Left lobe of liver (tissue), 2 donors: ENCODE measurements at regions not wholly inside any gene's neighbourhood (a gene's known extent, or its start where the extent isn't known, plus 50 kb on each side); places are given as distances from the start of the nearest gene placed in this dataset.

Experiments used
- ATAC-seq: fragments of 200-7000 bp; cut with Tn5 transposase; one replicate; pipeline ENCODE4 v1.9.1; 2020; ENCODE audit warnings: mild to moderate bottlenecking, moderate library complexity
- DNase-seq: peaks from one replicate; pipeline ENCODE4 v3.0.0-alpha.2; 2020; ENCODE audit warnings: low spot score
- donor health status: DM: no; HTN: no; CAD: no; lungs with moderate emphysema.
- donor health status: DM: no; HTN: yes; CAD: no.

- no peak for ATAC-seq
Measured at GRCh38 chr22:49224243-49224642, 603.4 kb downstream of the BRD1 start.

DNA sequence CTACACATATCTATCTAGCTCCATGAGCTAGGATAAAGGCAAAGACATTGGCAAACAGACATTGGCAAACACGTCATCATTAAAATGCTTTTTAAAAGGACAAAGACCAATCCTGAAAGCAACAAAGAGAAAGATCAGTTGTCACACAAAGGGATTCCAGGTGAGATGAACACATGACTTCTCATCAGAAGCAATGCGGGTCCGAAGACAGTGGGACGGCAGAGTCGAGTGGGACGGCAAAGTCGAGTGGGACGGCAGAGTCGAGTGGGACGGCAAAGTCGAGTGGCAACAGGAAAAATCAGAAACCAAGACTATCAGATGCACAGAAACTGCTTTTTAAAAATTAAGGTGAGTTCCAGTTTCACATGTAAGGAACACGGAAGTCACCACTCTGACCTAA lies 609.5 kb downstream of the BRD1 start:
- ATAC-seq, result no peak
- no peak for DNase-seq

More at GRCh38 chr22:49224243-49224642, 603.4 kb downstream of the BRD1 start:
- DNase-seq, result no peak

- peak; percentile 34 for ATAC-seq
- DNase-seq, result peak; percentile 41
Measured at GRCh38 chr22:49216579-49216978, 611.1 kb downstream of the BRD1 start.

DNA sequence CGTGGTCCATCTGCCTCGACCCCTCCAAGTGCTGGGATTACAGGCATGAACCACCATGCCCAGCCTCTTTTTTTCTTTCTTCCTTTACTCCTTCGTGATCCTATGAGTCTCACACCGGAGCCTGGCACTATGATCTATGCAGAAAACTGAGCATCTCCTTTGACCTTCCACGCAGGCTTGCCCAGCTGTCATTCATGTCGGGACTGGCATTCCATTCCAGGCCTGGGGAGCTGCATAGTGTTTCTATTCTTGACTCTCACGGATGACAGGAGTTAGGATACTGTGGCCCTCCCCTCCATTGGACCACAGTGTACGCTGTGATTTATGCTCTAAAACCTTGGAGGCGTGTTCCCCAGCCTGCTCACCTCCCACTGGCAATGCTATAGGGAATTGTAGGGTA lies 611.8 kb downstream of the BRD1 start:
- peak; percentile 37 for DNase-seq
- ATAC-seq, result no peak

DNA sequence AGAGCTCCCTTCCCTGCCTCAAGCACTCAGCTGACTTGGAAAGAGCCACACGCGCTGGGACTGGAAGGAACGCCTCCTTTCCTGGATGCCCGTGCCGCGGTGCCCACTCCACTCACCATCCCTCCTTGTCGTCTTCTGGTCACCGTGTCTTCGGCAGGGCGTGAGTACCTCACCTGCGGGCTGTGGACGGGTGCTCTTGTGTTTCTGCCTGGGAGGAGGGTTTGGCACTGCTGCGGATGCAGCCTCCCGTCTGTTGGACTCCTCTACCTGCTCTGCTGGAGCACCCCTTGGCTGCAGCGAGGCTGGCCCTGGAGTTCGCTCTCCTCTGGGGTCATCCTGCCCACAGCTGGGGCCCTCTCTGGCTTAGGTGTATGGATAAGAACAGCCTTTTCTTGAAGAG lies 612.7 kb downstream of the BRD1 start:
- ATAC-seq (no peak), DNase-seq (peak; percentile 33)

DNA sequence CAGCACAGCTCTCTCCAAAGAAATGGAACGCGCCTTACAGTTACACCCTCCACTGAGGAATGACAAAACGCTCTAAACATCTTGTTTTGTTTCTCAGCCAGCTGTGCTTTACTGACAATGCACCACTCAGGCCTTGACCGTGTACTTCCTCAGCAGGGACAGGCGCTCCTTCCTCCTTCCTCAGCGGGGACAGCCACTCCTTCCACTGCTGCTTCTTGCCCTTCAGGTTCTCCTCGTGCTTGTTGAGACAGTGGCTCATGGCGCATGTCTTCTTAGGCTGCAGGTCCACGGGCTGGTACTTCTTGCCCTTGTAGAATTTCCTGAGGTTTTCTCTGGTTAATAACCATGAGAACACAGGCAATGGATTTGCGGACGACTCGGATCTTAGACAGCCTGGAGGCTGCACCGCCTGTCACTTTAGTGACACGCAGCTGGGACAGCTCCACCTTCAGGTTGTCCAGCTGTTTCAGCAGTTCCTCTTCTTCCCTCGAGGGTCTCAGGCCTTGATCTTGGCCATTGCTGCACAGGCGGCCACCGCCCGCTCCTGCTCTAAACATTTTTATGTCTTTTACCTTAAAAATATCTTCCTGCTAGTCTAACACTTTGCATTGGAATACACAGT lies 613.8 kb downstream of the BRD1 start:
- DNase-seq (peak; percentile 12), ATAC-seq (no peak)

DNA sequence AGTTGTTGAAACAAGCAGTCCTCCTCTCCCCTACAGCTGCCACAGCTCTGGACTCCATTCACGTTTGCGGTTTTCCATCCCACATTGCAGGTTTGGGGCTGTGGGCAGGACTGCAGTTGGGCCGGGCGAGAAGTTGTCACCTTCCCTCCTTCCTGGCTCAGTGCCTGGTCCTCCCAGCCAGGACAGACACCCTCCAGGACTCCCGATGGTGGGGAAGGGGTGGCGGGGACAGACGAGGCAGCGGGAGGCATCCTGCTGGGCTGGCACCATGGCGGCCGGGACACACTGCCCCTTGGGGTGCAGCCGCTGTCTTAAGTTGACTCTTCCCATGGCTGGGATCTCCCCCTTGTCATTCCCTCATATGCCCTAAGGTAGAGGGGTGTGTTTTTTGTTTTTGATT lies 615.2 kb downstream of the BRD1 start:
- ATAC-seq (no peak), DNase-seq (peak; percentile 42)

DNA sequence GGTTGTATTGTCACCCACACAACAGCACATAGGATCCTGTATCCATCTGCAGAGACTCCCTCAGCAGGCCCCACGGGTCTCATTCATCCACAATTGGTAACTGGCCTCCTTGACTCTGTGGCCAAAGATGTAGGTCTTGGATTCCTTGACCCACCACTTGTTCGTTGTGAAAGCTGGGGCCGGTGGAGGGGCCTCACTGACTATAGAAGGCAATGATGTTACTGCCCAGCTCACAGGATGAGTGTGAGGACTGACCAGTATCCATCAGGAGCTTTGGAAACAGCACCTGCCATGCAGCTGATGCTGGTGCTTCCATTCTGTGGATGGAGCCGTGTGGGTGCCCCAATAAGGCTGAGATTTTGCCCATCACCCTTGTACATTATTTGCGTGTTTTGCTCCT lies 615.7 kb downstream of the BRD1 start:
- ATAC-seq (no peak), DNase-seq (peak; percentile 14)

GRCh38 chr22:49211176-49211575 lies 616.5 kb downstream of the BRD1 start:
- DNase-seq (peak; percentile 42), ATAC-seq (peak; percentile 25)

GRCh38 chr22:49210606-49211005 lies 617.1 kb downstream of the BRD1 start:
- ATAC-seq, result no peak
- DNase-seq, result peak; percentile 32

DNA sequence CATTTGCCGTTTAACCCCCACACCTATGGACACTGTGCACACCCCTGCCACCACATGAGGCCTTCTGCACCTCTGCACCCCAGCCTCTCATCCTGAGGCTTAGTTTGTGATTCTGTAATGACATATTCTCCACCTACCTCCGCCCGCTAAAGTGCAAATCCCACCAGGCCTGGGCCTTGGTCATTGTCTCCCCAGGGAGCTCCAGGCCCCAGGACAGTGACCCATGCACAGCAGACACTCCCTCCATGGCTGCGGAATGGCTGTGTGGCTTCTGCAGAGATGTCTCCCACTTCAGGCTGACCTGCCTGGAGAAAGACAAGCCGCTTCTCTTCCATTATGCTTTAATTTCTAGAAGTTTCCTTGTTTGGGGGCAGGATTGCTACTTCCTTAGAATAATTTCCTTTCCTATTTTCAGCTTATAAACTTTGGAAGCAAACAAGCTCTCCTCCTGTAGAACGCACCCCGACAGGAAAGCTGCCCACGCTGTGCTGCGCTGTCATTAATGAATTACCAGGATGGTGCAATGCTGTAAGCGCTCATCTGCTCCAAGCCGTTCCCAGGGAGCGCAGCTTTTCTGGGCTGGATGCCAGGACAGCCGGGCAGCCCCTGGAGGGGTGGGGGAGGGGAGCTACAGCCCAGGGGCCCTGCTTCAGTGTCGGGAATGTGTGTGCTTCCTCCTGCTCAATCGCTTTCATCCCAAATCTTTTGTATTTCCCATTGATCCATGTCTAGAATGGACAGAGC lies 618.0 kb downstream of the BRD1 start:
- ATAC-seq, result peak; percentile 92
- peak; percentile 91 for DNase-seq

DNA sequence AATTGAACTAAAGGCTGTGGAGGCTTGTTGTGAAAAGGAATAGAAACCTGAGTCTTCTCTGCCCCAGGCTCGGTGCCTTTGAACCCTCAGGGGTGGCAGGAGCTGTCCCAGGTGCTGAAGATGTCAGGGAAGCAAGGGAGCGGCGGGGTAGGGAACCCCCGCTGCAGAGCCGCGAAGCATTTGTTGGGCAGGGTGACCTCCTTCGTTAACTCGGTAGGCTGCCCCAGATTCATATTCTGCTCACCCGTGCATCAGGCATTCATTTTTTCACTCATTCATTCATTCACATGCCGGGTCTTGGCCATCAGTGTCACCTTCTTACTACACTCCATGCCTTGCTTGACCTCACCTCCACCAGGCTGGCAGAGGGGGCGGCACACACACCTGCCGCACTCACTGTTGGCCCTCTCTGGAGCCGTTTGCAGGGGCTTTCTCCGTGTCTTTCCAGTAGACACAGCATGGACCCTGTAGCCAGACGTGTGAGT lies 618.9 kb downstream of the BRD1 start:
- ATAC-seq, result peak; percentile 45
- peak; percentile 44 for DNase-seq

DNA sequence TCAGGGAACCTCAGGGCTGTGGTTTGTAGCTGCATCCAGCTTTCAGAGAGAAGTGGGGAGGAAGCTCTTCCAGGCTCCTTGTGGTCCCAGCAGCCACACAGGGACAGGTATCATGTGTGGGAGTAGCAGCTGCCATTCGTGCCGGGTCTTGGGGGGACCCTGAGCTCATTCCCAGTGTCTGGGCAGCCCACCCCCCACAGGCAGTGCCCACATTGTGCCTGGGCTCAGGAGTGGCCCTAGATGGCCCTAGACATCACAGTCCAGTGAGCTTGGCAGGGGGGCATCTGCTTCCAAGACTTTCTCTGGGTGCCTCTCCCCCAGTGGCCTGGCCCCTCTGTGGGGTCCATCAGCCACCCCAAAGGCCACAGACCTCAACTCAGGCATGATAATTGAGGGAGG lies 619.7 kb downstream of the BRD1 start:
- ATAC-seq, result no peak

DNA sequence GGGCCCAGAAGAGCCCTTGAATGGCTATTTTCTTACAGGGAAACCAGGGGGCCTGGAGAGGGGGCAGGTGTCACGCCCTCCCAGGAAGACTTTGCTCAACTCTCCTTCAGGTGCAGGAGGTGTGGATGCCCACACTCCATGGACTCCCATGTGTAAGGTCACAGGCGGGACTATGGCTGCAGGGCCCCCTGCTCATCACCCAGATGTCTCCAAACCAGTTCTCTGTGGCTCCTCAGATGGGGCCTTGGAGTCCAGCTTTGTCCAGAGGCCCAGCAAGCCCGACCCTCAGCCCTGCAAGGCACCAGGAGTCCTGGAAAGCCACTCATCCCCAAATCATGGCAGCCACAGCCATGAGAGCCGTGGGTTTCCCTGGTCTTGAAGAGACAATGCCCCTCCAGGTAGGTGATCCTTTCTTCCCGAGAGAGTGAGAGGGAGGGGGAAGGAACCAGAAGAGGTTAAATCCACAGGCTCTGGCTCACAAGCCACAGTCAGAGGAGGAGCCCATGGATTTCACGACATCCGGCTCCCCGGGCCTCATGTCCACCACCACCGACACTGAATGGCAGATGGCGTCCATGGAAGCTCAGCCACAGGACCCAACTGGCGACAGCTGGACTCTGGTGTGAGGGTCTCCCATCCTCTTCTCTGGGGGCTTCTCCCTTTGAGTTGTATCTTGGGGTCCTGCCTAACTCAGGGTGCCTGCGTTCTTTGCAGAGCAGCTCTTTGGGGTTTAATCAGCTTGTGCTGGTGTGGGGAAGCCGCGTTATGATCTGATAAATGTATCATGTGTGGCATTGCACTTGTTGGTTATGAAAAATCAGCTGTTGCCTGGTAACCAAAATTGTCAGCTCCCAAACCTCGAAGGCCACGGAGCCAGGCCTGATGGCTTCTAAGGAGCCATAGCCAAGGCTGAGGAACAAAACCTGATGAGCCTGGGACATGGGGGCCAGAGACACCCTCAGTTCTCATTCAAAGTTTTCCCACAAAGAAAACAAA lies 620.4 kb downstream of the BRD1 start:
- ATAC-seq (no peak), DNase-seq (peak; percentile 35)

More for the DNA sequence above, 619.7 kb downstream of the BRD1 start:
- peak; percentile 35 for DNase-seq

DNA sequence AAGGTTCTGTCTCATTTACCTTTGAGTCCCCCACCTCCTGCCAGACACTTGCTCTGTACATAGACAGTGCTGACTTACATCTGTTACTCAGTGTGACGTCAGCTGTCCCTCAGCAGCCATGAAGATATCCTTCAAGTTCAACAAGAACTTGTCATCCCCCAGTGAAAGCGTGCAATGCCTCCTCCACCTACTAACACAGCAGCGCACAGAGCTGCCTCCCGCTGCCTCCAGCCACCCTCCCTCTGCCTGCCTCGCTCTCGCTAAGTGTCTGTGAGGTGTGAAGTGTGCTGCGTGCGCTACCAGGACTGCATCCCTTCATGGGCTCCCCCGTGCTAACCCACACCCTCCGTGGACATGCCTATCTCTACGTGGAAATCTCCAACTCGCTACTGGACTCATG lies 621.4 kb downstream of the BRD1 start:
- ATAC-seq (no peak), DNase-seq (peak; percentile 4)

- no peak for ATAC-seq
- DNase-seq, result peak; percentile 33
Measured at GRCh38 chr22:49205483-49205800, 622.2 kb downstream of the BRD1 start.

DNA sequence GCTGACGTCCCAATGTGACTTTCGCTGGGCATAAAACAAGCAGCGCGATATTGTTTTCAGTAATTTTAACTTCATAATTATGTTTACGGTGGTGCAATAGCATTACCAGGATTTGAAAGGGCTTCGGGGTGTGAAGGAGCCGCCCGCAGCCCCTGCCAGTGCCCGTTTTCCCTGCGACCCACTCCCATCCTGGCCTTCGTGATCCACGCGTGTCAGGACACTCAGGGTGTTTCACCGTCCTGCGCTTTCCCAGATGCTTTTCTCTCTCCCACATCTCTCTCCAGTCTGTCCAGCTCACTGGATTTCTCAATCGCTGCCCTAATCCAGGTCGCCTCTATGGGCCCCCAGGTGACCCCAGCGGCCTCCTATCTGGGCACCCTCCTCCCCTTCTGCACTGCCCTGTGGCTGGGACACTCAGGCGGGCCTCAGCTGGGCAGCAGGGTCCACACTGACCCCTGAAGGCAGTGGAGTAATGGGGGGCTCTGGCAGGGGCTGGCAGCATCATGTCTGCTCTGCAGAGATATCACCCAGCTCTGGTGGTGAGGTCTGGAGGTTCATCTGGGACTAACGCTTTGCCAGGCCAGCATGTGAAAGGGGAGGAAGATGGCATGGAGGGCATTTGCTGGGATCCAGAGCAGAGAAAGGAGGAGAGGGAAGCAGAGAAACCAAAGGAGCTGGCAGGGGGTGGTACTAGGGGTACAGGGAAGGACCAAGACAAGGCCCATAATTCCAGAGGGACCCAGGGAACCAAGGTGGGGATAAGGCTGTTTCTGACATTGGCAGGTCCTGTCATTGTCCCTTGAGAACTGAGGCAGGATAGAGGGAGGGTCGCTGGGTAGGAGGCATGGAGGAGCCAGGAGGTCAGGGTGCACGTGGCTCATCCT lies 622.8 kb downstream of the BRD1 start:
- ATAC-seq, result no peak
- peak; percentile 39 for DNase-seq

DNA sequence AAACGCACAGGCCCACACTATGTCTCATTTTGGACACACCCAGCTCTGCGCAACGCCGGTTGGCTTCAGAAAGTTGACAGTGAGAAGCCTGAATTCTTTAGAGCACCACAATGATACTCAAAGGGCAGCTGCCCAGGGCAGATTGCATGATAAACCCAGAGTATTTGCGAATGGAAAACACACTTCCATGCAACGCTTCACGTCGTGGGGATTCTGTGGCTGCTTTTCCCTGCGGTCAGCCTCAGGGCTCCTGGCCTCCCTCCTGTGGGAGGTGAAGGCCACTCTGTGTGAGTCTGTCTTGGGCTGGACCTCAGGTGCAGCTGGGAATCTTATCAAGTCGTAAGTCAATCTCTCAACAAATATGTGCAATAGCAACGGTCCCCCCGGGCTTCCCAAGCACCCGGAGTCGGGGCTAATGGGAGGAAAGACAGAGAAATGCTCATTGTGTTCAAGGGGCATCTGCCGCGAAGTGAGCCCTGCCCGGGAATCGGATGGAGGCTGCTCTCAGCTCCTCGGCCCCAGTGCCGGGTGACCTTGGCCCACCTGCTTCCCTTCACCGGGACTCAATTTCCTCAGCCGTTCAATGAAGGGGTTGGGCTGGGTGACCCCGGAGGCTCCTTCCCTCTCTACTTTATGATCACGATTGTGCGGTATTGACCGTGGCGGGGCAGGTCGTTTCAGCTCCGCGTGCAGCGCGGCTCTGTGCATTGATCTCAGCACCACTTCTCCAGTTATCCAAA lies 623.6 kb downstream of the BRD1 start:
- DNase-seq, result peak; percentile 36
- ATAC-seq, result no peak

GRCh38 chr22:49203091-49203858 lies 624.4 kb downstream of the BRD1 start:
- DNase-seq (peak; percentile 32), ATAC-seq (no peak)
